ENCODE measurements at regions not wholly inside any gene's neighbourhood (a gene's known extent, or its start where the extent isn't known, plus 50 kb on each side); places are given as distances from the start of the nearest gene placed in this dataset.

DNA sequence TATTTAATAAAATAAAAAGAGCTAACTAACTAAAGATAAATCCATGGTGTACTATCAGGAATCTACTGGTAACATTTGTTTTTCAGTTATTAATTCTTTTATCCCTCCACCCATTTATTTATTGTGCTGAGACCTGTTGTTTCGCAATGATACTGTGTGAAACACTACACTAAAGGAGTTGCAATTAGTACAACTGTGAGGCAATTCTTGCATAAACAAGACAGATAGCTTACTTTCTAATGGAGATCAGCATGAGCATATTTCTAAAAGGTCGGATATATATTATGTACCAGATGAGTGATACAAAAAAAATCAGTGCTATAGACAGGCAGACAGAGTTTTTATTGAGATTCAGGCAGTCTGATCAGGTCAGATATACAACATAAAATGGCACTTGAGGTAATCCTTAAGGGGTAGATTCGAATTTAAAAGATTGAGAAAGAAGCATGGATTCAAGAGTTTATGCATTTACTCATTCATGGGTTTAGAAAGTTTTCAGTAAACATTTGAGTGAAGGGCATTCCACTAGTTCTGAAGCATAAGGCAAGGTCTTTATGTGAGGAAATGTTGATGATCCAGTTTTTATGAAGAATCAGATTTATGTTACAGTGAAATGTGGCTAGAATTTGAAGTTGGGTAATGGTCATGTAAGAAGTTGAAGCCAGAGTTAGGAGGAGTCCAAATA lies 147.6 kb downstream of the POLR1F start:
- TF ChIP-seq, protein P1, sequence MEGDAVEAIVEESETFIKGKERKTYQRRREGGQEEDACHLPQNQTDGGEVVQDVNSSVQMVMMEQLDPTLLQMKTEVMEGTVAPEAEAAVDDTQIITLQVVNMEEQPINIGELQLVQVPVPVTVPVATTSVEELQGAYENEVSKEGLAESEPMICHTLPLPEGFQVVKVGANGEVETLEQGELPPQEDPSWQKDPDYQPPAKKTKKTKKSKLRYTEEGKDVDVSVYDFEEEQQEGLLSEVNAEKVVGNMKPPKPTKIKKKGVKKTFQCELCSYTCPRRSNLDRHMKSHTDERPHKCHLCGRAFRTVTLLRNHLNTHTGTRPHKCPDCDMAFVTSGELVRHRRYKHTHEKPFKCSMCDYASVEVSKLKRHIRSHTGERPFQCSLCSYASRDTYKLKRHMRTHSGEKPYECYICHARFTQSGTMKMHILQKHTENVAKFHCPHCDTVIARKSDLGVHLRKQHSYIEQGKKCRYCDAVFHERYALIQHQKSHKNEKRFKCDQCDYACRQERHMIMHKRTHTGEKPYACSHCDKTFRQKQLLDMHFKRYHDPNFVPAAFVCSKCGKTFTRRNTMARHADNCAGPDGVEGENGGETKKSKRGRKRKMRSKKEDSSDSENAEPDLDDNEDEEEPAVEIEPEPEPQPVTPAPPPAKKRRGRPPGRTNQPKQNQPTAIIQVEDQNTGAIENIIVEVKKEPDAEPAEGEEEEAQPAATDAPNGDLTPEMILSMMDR (IDR thresholded peaks at IDR 0.05; ENCODE audit: insufficient read depth, low read length, poor library complexity, severe bottlenecking): no peak
- no peak for TF ChIP-seq EZH2phosphoT487 (conservative IDR thresholded peaks at IDR 0.05; ENCODE audit: low read length)
